ENCODE measurements at regions not wholly inside any gene's neighbourhood (a gene's known extent, or its start where the extent isn't known, plus 50 kb on each side); places are given as distances from the start of the nearest gene placed in this dataset.

DNA sequence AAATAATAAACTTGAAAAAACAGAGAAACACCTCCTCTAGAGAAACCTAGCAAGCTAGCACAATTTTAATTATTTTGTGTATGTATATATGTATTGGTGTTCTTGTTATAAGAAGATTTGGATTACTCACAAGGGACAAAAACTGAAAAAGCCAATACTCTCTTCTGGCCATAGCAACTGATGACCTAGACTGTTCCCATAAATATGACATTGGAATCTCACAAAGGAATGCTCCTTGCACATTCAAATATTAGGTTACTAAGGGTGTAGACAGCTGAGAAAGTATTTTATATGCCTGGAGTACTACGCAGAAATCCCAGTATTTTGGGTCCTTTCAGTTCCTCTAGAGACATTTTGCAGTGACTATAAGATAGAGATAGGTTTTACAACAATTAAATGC, 279.4 kb downstream of the FZD1 start:
- no peak for TF ChIP-seq POLR2AphosphoS5 (IDR thresholded peaks at IDR 0.05; ENCODE audit: low read depth, low read length)
- TF ChIP-seq, protein P1, sequence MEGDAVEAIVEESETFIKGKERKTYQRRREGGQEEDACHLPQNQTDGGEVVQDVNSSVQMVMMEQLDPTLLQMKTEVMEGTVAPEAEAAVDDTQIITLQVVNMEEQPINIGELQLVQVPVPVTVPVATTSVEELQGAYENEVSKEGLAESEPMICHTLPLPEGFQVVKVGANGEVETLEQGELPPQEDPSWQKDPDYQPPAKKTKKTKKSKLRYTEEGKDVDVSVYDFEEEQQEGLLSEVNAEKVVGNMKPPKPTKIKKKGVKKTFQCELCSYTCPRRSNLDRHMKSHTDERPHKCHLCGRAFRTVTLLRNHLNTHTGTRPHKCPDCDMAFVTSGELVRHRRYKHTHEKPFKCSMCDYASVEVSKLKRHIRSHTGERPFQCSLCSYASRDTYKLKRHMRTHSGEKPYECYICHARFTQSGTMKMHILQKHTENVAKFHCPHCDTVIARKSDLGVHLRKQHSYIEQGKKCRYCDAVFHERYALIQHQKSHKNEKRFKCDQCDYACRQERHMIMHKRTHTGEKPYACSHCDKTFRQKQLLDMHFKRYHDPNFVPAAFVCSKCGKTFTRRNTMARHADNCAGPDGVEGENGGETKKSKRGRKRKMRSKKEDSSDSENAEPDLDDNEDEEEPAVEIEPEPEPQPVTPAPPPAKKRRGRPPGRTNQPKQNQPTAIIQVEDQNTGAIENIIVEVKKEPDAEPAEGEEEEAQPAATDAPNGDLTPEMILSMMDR (IDR thresholded peaks at IDR 0.05), result no peak

Data from Panc1 (cell line).